ENCODE measurements at regions not wholly inside any gene's neighbourhood (a gene's known extent, or its start where the extent isn't known, plus 50 kb on each side); places are given as distances from the start of the nearest gene placed in this dataset.

- peak; percentile 96 for TF ChIP-seq KDM3A (CRISPR knock-in tag; IDR thresholded peaks at IDR 0.05; ENCODE audit: low read depth)
- TF ChIP-seq PHF20 (CRISPR knock-in tag; IDR thresholded peaks at IDR 0.05), result no peak
- TF ChIP-seq ELK4 (CRISPR knock-in tag; IDR thresholded peaks at IDR 0.05; ENCODE audit: borderline replicate concordance), result no peak
- 0 out of 2 replicates have a peak, but pooled peaks have one; percentile 17 for TF ChIP-seq NR2F2 (IDR thresholded peaks at IDR 0.05; ENCODE audit: borderline replicate concordance, low read depth)
- TF ChIP-seq XRCC5 (optimal IDR thresholded peaks at IDR 0.05; ENCODE audit: low read length), result peak; percentile 69
- no peak for TF ChIP-seq ZNF879 (CRISPR knock-in tag; IDR thresholded peaks at IDR 0.05)
- no peak for TF ChIP-seq ZNF562 (CRISPR knock-in tag; IDR thresholded peaks at IDR 0.05; ENCODE audit: borderline replicate concordance)
- TF ChIP-seq ZNF639 (CRISPR knock-in tag; conservative IDR thresholded peaks at IDR 0.05), result peak; percentile 68; the same call in 1 of the 2 replicates
- no peak for TF ChIP-seq ZNF512 (CRISPR knock-in tag; IDR thresholded peaks at IDR 0.05)
- peak; percentile 43; the same call in 1 of the 2 replicates for TF ChIP-seq ZBTB10 (CRISPR knock-in tag; IDR thresholded peaks at IDR 0.05; ENCODE audit: borderline replicate concordance)
- peak; percentile 97 for TF ChIP-seq TBX2 (CRISPR knock-in tag; IDR thresholded peaks at IDR 0.05; ENCODE audit: borderline replicate concordance)
- TF ChIP-seq MXD4 (CRISPR knock-in tag; IDR thresholded peaks at IDR 0.05), result peak; percentile 61; the same call in 1 of the 2 replicates
- TF ChIP-seq TRAFD1 (CRISPR knock-in tag; IDR thresholded peaks at IDR 0.05; ENCODE audit: borderline replicate concordance), result no peak
- 0 out of 2 replicates have a peak, but pooled peaks have one; percentile 24 for TF ChIP-seq ZNF337 (CRISPR knock-in tag; IDR thresholded peaks at IDR 0.05; ENCODE audit: borderline replicate concordance, low read depth)
- TF ChIP-seq ZNF329 (CRISPR knock-in tag; IDR thresholded peaks at IDR 0.05; ENCODE audit: low read depth), result no peak
- no peak for TF ChIP-seq AFF4 (CRISPR knock-in tag; IDR thresholded peaks at IDR 0.05)
Measured at GRCh38 chr1:229148041-229148671, 122.8 kb upstream of the RAB4A start (continued).

Measured in HepG2 (cell line).